K562 (cell line): ENCODE measurements at regions not wholly inside any gene's neighbourhood (a gene's known extent, or its start where the extent isn't known, plus 50 kb on each side); places are given as distances from the start of the nearest gene placed in this dataset.

Experiments used
- ATAC-seq: fragments of 200-7000 bp; cut with Tn5 transposase; 3 replicates; pipeline ENCODE4 v1.9.1; 2020; ENCODE audit warnings: moderate library complexity
- BruUV-seq: library from RNA; stranded (reverse); fragments of 400-500 nt; replicated peaks from 2 replicates; lab custom pipeline; 2021; lab: Mats Ljungman, UMichigan
- CTCF ChIA-PET: fragments of 300-600 bp; formaldehyde crosslinking; extraction: SDS; loops from one replicate; lab custom pipeline; 2021; ENCODE audit warnings: low intra/inter-chr PET ratio; lab: Yijun Ruan, JAX
- POLR2A ChIA-PET: fragments of 300-600, 350-650 bp; sonication (Branson Sonifier 250); formaldehyde crosslinking; extraction: SDS; loops from one replicate; lab custom pipeline; 2021; ENCODE audit warnings: antibody characterized with exemption, inconsistent platforms; lab: Yijun Ruan, JAX
- DNase-seq, 4 experiments: peaks; one replicate each; pipeline versions ENCODE4 v3.0.0 to v3.0.0-alpha.2; 2011 to 2018; ENCODE audit warnings: low spot score in 3 of 4, mixed read lengths in 3 of 4; ENCODE audit errors: extremely low read depth in 1 of 4
- FAIRE-seq: peaks from 2 replicates; lab custom pipeline; 2011; peaks lifted over from hg19 to GRCh38; lab: Jason Lieb, UNC
- H2AFZ ChIP-seq: 2 replicates; pipeline ENCODE4 v1.6.0; 2011; ENCODE audit warnings: low read depth, low read length, control low read depth, inconsistent platforms
- H3K27ac ChIP-seq: fragments of 200-600 bp; 3 replicates; pipeline ENCODE4 v1.8.0; 2011; ENCODE audit warnings: low read depth, mild to moderate bottlenecking, control low read depth, inconsistent platforms, low read length, moderate library complexity, mixed read lengths; ENCODE audit errors: extremely low read depth
- H3K27me3 ChIP-seq, 2 experiments: fragments of 300-600 bp in 1 of 2; 2 replicates in 1 of 2; 3 replicates in 1 of 2; pipeline versions ENCODE4 v1.6.0 to v1.8.0; 2011; ENCODE audit warnings: inconsistent platforms in 2 of 2, low read length in 2 of 2, mild to moderate bottlenecking in 1 of 2, mixed read lengths in 1 of 2, moderate library complexity in 1 of 2; ENCODE audit not compliant: control insufficient read depth in 2 of 2, insufficient read depth in 2 of 2
- H3K36me3 ChIP-seq: fragments of 300-600 bp; 3 replicates; pipeline ENCODE4 v1.8.0; 2011; ENCODE audit warnings: mild to moderate bottlenecking, low read length, inconsistent platforms; ENCODE audit not compliant: control insufficient read depth, insufficient read depth
- H3K4me1 ChIP-seq, 2 experiments: fragments of 200-600 bp in 1 of 2; replicated peaks in 1 of 2; 2 replicates in 1 of 2; 3 replicates in 1 of 2; pipeline versions ENCODE4 v1.5.1 to v1.8.0; 2011; ENCODE audit warnings: inconsistent platforms in 2 of 2, low read length in 2 of 2, mild to moderate bottlenecking in 1 of 2, mixed read lengths in 1 of 2, moderate library complexity in 1 of 2; ENCODE audit not compliant: control insufficient read depth in 2 of 2, insufficient read depth in 2 of 2
- H3K4me2 ChIP-seq: 2 replicates; pipeline ENCODE4 v1.6.1; 2011; ENCODE audit warnings: low read length, control low read depth, inconsistent platforms, mixed read lengths; ENCODE audit not compliant: insufficient read depth
- H3K4me3 ChIP-seq: fragments of 200-600 bp; sonication (generic), shearing (Covaris generic); 2 replicates; pipeline ENCODE4 v1.5.1; 2016; ENCODE audit warnings: control low read depth, inconsistent platforms
- H3K79me2 ChIP-seq: fragments of 200-600 bp; 3 replicates; pipeline ENCODE4 v1.8.0; 2011; ENCODE audit warnings: low read length, inconsistent platforms; ENCODE audit not compliant: control insufficient read depth, insufficient read depth
- H3K9ac ChIP-seq, 2 experiments: 2 replicates each; pipeline versions ENCODE4 v1.6.0 to v1.6.1; 2011; ENCODE audit warnings: low read depth in 2 of 2, low read length in 2 of 2, control low read depth in 1 of 2, inconsistent platforms in 1 of 2, mild to moderate bottlenecking in 1 of 2, mixed read lengths in 1 of 2; ENCODE audit not compliant: insufficient read depth in 1 of 2
- H3K9me1 ChIP-seq: one replicate; pipeline ENCODE4 v1.6.0; 2011; ENCODE audit warnings: inconsistent platforms, mild to moderate bottlenecking, low read length, moderate library complexity; ENCODE audit not compliant: control insufficient read depth, insufficient read depth
- H3K9me3 ChIP-seq: replicated peaks from 2 replicates; pipeline ENCODE4 v1.5.1; 2011; ENCODE audit warnings: low read depth, low read length, inconsistent platforms; ENCODE audit not compliant: control insufficient read depth, insufficient read depth
- H4K20me1 ChIP-seq: replicated peaks from 2 replicates; pipeline ENCODE4 v1.6.1; 2011; ENCODE audit warnings: low read length, inconsistent platforms, mixed read lengths; ENCODE audit not compliant: control insufficient read depth, insufficient read depth
- ARID3B ChIP-seq: fragments of 250-450 bp; sonication (Bioruptor Pico); IDR thresholded peaks from 2 replicates; pipeline ENCODE4 v1.4.0; 2020; ENCODE audit warnings: borderline replicate concordance
- CBFA2T3 ChIP-seq: fragments of 450-650 bp; IDR thresholded peaks from 2 replicates; pipeline ENCODE4 v1.6.1; 2017
- CBX3 ChIP-seq, 2 experiments: IDR thresholded peaks; 1 replicate in 1 of 2; 2 replicates in 1 of 2; pipeline ENCODE4 v1.6.1; 2012; ENCODE audit warnings: inconsistent platforms in 2 of 2, low read length in 2 of 2, borderline replicate concordance in 1 of 2, control low read depth in 1 of 2
- CEBPG ChIP-seq, 3 experiments: fragments of 200-800 bp in 1 of 3; sonication (Bioruptor generic) in 1 of 3; sonication (generic) in 1 of 3; formaldehyde crosslinking in 1 of 3; IDR thresholded peaks in 2 of 3; conservative IDR thresholded peaks in 1 of 3; 2 replicates each; pipeline versions ENCODE4 v1.6.1 to v1.8.0; 2016 to 2022; ENCODE audit warnings: missing compliant biosample characterization in 2 of 3, missing genetic modification characterization in 2 of 3, mild to moderate bottlenecking in 1 of 3, missing genetic modification reagents in 1 of 3
- CHD4 ChIP-seq: fragments of 200-600 bp; sonication (generic); IDR thresholded peaks from 3 replicates; pipeline ENCODE4 v1.6.1; 2012; ENCODE audit warnings: low read depth, mild to moderate bottlenecking, mixed read lengths, low read length, inconsistent platforms; ENCODE audit not compliant: insufficient read depth, insufficient replicate concordance, poor library complexity, severe bottlenecking
- CSDE1 ChIP-seq, 2 experiments: fragments of 450-650 bp; IDR thresholded peaks; 2 replicates each; pipeline ENCODE4 v1.6.1; 2016; ENCODE audit warnings: mild to moderate bottlenecking in 1 of 2
- ELK1 ChIP-seq: sonication (generic); formaldehyde crosslinking; IDR thresholded peaks from 2 replicates; pipeline ENCODE4 v1.8.1; 2022; ENCODE audit warnings: missing genetic modification reagents
- PHF21A ChIP-seq: fragments of 450-650 bp; IDR thresholded peaks from 2 replicates; pipeline ENCODE4 v1.6.1; 2017; ENCODE audit warnings: low read depth, borderline replicate concordance
- ZNF316 ChIP-seq: fragments of 450-650 bp; IDR thresholded peaks from 2 replicates; pipeline ENCODE4 v1.6.1; 2016
- ZNF347 ChIP-seq: fragments of 450-650 bp; formaldehyde crosslinking; IDR thresholded peaks from 2 replicates; pipeline ENCODE4 v1.4.0; 2020; ENCODE audit warnings: low read depth, mild to moderate bottlenecking, moderate library complexity
- ZNF384 ChIP-seq: IDR thresholded peaks from 2 replicates; pipeline ENCODE4 v1.6.1; 2012; ENCODE audit warnings: low read depth, low read length, improper control_type of control experiment
- ZNF707 ChIP-seq: fragments of 250-450 bp; sonication (Bioruptor Pico); conservative IDR thresholded peaks from 2 replicates; pipeline ENCODE4 v1.8.0; 2022; ENCODE audit warnings: inconsistent platforms, mild to moderate bottlenecking, moderate library complexity
- ZNF76 ChIP-seq: fragments of 250-450 bp; sonication (Bioruptor Pico); IDR thresholded peaks from 2 replicates; pipeline ENCODE4 v1.4.0; 2020; ENCODE audit warnings: mild to moderate bottlenecking, moderate library complexity, borderline replicate concordance
- ZSCAN32 ChIP-seq: fragments of 450-650 bp; formaldehyde crosslinking; IDR thresholded peaks from 2 replicates; pipeline ENCODE4 v1.4.0; 2020; ENCODE audit warnings: mild to moderate bottlenecking, moderate library complexity
- WGBS: fragments of 100-300 bp; shearing (Covaris generic); methylation state at CpG from one replicate; pipeline ENCODE4 v1.1.6; 2016; ENCODE audit warnings: low coverage, mixed read lengths; ENCODE audit not compliant: insufficient coverage; ENCODE audit errors: missing lambda C conversion rate; 5-methylcytosine and 5-hydroxymethylcytosine counted together
- in situ Hi-C: fragments of 300-500 bp; cut with MboI; formaldehyde crosslinking; loops from 4 replicates; pipeline ENCODE4 v1.15.0; 2018; ENCODE audit warnings: inconsistent platforms, mixed read lengths
- intact Hi-C: fragments of 100-400 bp; cut with micrococcal nuclease; formaldehyde crosslinking; loops from 2 replicates; pipeline ENCODE4 v1.14.2; 2022
- TF ChIP-seq, protein P1 (sequence below): sonication (generic); formaldehyde crosslinking; IDR thresholded peaks from 2 replicates; pipeline ENCODE4 v1.8.0; 2022; ENCODE audit warnings: mild to moderate bottlenecking, missing genetic modification reagents

GRCh38 chr14:86050072-86050683, 520.2 kb downstream of the FLRT2 start:
- H3K79me2 ChIP-seq, result no peaks in the 10 kb centered on the region
- in situ Hi-C loops, result no loop called here
- no peaks in the 10 kb centered on the region for H3K4me1 ChIP-seq
- no TSS peak for BruUV-seq
- H3K9me3 ChIP-seq, result no peaks in the 10 kb centered on the region
- H3K27ac ChIP-seq, result no peak overlapping the region
- TF ChIP-seq ELK1 (CRISPR knock-in tag) (no peak), CSDE1 (IDR thresholded peaks at IDR 0.05) (no peak), ZNF316 (no peak), CBX3 (IDR thresholded peaks at IDR 0.05; ENCODE audit: borderline replicate concordance in 1 of 2, low read length in 2 of 2) (no peak), CEBPG (CRISPR knock-in tag; IDR thresholded peaks at IDR 0.05) (no peak), CEBPG (tag; conservative IDR thresholded peaks at IDR 0.05 in 1 of 2, IDR thresholded peaks at IDR 0.05 in 1 of 2) (no peak), ZNF76 (no peak), CBFA2T3 (no peak), CHD4 (no peak), ZNF347 (no peak), PHF21A (no peak), ZNF707 (no peak), ZSCAN32 (CRISPR knock-in tag) (no peak), ZNF384 (no peak), ARID3B (CRISPR knock-in tag) (no peak)
- TF ChIP-seq, protein P1, sequence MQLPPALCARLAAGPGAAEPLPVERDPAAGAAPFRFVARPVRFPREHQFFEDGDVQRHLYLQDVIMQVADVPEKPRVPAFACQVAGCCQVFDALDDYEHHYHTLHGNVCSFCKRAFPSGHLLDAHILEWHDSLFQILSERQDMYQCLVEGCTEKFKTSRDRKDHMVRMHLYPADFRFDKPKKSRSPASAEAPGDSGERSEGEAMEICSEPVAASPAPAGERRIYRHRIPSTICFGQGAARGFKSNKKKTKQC (CRISPR knock-in tag), result no peak
- TF ChIP-seq, all 486 proteins: peak for 0
- ATAC-seq (no peak), FAIRE-seq (no peak), DNase-seq (no peak)
- CTCF ChIA-PET, result no interaction called here
- H3K4me3 ChIP-seq, result no peak overlapping the region
- no peak overlapping the region for H3K9ac ChIP-seq
- POLR2A ChIA-PET, result no interaction called here
- no peaks in the 10 kb centered on the region for H3K36me3 ChIP-seq
- H3K27me3 ChIP-seq, result no peaks in the 10 kb centered on the region
- 4% methylated on average over 2 of the region's 2 CpGs for WGBS
- no peak overlapping the region for H2AFZ ChIP-seq
- no peaks in the 10 kb centered on the region for H3K9me1 ChIP-seq
- no peak overlapping the region for H3K4me2 ChIP-seq
- intact Hi-C loops, result no loop called here
- no peaks in the 10 kb centered on the region for H4K20me1 ChIP-seq
